Activated CD4-positive, alpha-beta memory T cell treated with anti-CD3 and anti-CD28 coated beads for 36 hours (primary cell): ENCODE measurements at regions not wholly inside any gene's neighbourhood (a gene's known extent, or its start where the extent isn't known, plus 50 kb on each side); places are given as distances from the start of the nearest gene placed in this dataset.

Experiments used
- CTCF ChIA-PET: fragments of 350-600 bp; sonication (Branson Sonifier 250); formaldehyde crosslinking; loops from one replicate; lab custom pipeline; 2021; ENCODE audit warnings: antibody characterized with exemption, inconsistent platforms; lab: Charles Lee
- POLR2A ChIA-PET: fragments of 350-600 bp; sonication (Branson Sonifier 250); formaldehyde crosslinking; loops from one replicate; lab custom pipeline; 2021; ENCODE audit warnings: antibody characterized with exemption; lab: Charles Lee
- DNase-seq: peaks from one replicate; pipeline ENCODE4 v3.0.0-alpha.2; 2020
- H3K27ac Mint-ChIP-seq: one replicate; pipeline ENCODE4 v1.8.0; 2021; ENCODE audit warnings: mixed read lengths
- H3K27me3 Mint-ChIP-seq: one replicate; pipeline ENCODE4 v1.8.0; 2021; ENCODE audit warnings: mixed read lengths
- H3K36me3 Mint-ChIP-seq: one replicate; pipeline ENCODE4 v1.8.0; 2021; ENCODE audit warnings: mixed read lengths
- H3K4me1 Mint-ChIP-seq: one replicate; pipeline ENCODE4 v1.8.0; 2021; ENCODE audit warnings: low read depth, mixed read lengths
- H3K4me3 Mint-ChIP-seq: one replicate; pipeline ENCODE4 v1.8.0; 2021; ENCODE audit warnings: mild to moderate bottlenecking, mixed read lengths
- H3K9me3 Mint-ChIP-seq: one replicate; pipeline ENCODE4 v1.8.0; 2021; ENCODE audit warnings: mixed read lengths
- intact Hi-C: fragments of 100-400 bp; cut with micrococcal nuclease; formaldehyde crosslinking; loops from one replicate; pipeline ENCODE4 v1.15.1; 2023

GRCh38 chr2:9697909-9698308 lies 67.1 kb upstream of the YWHAQ start:
- H3K27ac Mint-ChIP-seq, result peak overlapping the region; percentile 10
- peaks cover 3% of the 10 kb centered on the region for H3K27me3 Mint-ChIP-seq
- CTCF ChIA-PET, result no interaction called here
- intact Hi-C loops, result no loop called here
- H3K4me1 Mint-ChIP-seq, result peaks cover 52% of the 10 kb centered on the region
- peak; percentile 60 for DNase-seq
- POLR2A ChIA-PET, result interaction anchor here (1.2 to 1.8 kb wide), 2 partner anchors 55 to 68 kb away, joined by 3 to 6 read pairs; no protein-coding TSS in a partner anchor
- no peaks in the 10 kb centered on the region for H3K36me3 Mint-ChIP-seq
- no peaks in the 10 kb centered on the region for H3K9me3 Mint-ChIP-seq
- H3K4me3 Mint-ChIP-seq, result no peak overlapping the region

DNA sequence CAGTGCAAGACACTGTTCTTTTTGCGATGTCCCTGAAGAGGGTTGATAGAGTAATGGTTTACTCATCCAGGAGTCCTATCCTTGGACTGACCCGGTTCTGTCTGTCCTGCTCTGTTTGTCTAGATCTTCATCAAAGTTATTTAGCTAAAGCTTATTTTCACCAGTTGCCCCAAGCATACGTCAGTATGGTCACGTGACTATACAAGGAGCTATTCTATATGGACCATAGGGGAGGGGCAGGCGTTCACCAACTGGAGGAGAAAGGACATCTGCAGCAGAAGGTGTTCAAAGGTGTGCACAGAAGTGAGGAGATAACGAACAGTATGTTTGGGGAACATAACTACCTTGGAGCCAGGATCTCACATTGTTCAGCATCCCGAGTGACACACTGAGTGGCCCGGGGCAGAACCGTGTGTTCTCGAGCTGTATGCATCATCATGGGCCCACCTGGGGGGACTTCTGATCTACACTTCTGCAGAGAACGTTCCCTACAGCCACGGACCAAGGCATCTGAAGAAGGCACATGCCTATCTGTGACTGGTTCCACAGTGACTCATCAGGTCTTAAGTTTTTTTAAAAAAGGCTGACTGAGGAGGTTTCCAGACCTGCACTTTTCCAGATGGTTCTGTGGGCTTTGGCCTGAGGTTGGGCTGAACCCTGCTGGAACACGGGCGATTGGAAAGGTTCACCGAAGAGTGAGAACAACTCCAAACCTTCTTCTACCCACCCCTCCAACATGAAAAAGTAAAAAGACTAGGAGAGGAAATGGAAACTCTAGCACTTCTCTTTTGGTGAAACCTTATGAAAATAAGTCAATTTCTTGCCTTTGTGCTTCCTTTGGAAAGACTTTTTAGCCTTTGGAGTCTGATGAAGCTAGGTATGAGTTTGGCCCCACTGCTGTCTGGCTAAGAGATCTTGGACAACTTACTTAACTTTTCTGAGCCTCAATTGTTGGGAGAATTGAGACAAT lies 68.6 kb upstream of the YWHAQ start:
- intact Hi-C loops, result no loop called here
- Mint-ChIP-seq H3K36me3 (no peaks in the 10 kb centered on the region), H3K4me1 (peaks cover 54% of the 10 kb centered on the region), H3K4me3 (no peak overlapping the region), H3K27ac (peak overlapping the region; percentile 23), H3K27me3 (peaks cover 3% of the 10 kb centered on the region), H3K9me3 (no peaks in the 10 kb centered on the region)
- CTCF ChIA-PET, result interaction anchor here (1.1 to 1.7 kb wide), 2 partner anchors 70 to 80 kb away, joined by 3 read pairs; no protein-coding TSS in a partner anchor
- POLR2A ChIA-PET, result interaction anchor here (0.9 to 1.8 kb wide), 2 partner anchors 10 to 54 kb away, joined by 4 to 6 read pairs; no protein-coding TSS in a partner anchor
- DNase-seq, result peak; percentile 43

- intact Hi-C loops, result no loop called here
- peaks cover 3% of the 10 kb centered on the region for H3K27me3 Mint-ChIP-seq
- H3K4me1 Mint-ChIP-seq, result peaks cover 57% of the 10 kb centered on the region
- POLR2A ChIA-PET, result no interaction called here
- H3K4me3 Mint-ChIP-seq, result no peak overlapping the region
- peak overlapping the region; percentile 14 for H3K27ac Mint-ChIP-seq
- H3K36me3 Mint-ChIP-seq, result no peaks in the 10 kb centered on the region
- H3K9me3 Mint-ChIP-seq, result no peaks in the 10 kb centered on the region
- no peak for DNase-seq
- CTCF ChIA-PET, result interaction anchor here (1.1 to 1.7 kb wide), 2 partner anchors 69 to 81 kb away, joined by 3 read pairs; no protein-coding TSS in a partner anchor
Observed at GRCh38 chr2:9700109-9700495, 69.3 kb upstream of the YWHAQ start.

- Mint-ChIP-seq H3K27me3 (peaks cover 3% of the 10 kb centered on the region), H3K27ac (peak overlapping the region; percentile 75), H3K36me3 (no peaks in the 10 kb centered on the region), H3K4me3 (no peak overlapping the region), H3K4me1 (peaks cover 54% of the 10 kb centered on the region), H3K9me3 (no peaks in the 10 kb centered on the region)
- ChIA-PET POLR2A (interaction anchor here (0.9 to 2.3 kb wide), 13 partner anchors 8 to 147 kb away, joined by 3 to 19 read pairs (median 5); partner anchors contain the start of genes ADAM17, TAF1B and YWHAQ), CTCF (interaction anchor here (0.6 to 2.6 kb wide), 12 partner anchors 28 to 146 kb away, joined by 3 to 13 read pairs (median 4); partner anchors contain the start of gene YWHAQ)
- intact Hi-C loops, result loop anchor here (1.0 to 2.0 kb wide), 6 partner anchors 46 to 280 kb away; partner anchors contain the start of genes CPSF3 and ITGB1BP1
- DNase-seq, result no peak
Observed at GRCh38 chr2:9702604-9703084, 71.8 kb upstream of the YWHAQ start.

DNA sequence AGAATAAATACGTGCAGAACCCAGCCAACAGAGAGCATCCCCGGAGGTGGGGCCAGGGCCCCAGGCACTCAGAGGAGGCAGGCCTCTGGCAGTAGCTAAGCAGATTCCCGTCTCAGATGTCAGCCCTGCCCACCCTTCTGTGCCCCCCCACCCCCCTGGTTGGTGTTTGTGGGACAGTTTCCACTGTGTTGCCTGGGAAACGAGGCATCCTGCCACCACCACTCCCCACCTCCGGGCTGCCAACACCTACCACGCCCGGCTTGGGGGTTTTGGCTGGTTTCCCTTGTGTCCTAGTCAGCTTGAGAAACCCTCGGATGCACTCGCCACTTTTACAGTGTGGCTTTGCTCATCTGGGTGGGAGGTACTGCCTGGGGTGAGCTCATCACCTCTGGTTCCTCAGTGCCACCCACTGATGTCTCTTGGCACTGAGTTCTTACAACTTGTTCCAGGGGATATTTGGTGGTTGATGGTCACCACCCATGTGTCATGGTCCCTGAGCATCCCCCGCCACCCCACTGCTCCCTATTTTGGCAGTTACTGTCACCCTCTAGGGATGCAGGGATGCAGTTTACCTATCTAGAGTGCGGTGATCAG lies 72.4 kb upstream of the YWHAQ start:
- Mint-ChIP-seq H3K36me3 (no peaks in the 10 kb centered on the region), H3K9me3 (no peaks in the 10 kb centered on the region), H3K4me3 (no peak overlapping the region), H3K27ac (peak overlapping the region; percentile 75), H3K4me1 (peaks cover 53% of the 10 kb centered on the region), H3K27me3 (peaks cover 3% of the 10 kb centered on the region)
- intact Hi-C loops, result loop anchor here (1.0 to 2.0 kb wide), 6 partner anchors 47 to 280 kb away; partner anchors contain the start of genes CPSF3 and ITGB1BP1
- ChIA-PET CTCF (interaction anchor here (0.6 to 2.6 kb wide), 14 partner anchors 29 to 155 kb away, joined by 3 to 13 read pairs (median 4); partner anchors contain the start of gene YWHAQ), POLR2A (interaction anchor here (0.9 to 2.3 kb wide), 14 partner anchors 8 to 151 kb away, joined by 3 to 19 read pairs (median 5); partner anchors contain the start of genes ADAM17, TAF1B and YWHAQ)
- DNase-seq, result peak; percentile 95

GRCh38 chr2:9703701-9704221 lies 73.0 kb upstream of the YWHAQ start:
- peak overlapping the region; percentile 75 for H3K27ac Mint-ChIP-seq
- CTCF ChIA-PET, result interaction anchor here (0.7 to 2.6 kb wide), 10 partner anchors 31 to 155 kb away, joined by 3 to 13 read pairs (median 4); partner anchors contain the start of gene YWHAQ
- peaks cover 3% of the 10 kb centered on the region for H3K27me3 Mint-ChIP-seq

GRCh38 chr2:9704600-9704999 lies 73.8 kb upstream of the YWHAQ start:
- no peak for DNase-seq
- ChIA-PET POLR2A (interaction anchor here (1.4 kb wide), 1 partner anchor 152 kb away, joined by 3 read pairs; no protein-coding TSS in a partner anchor), CTCF (interaction anchor here (1.5 to 2.6 kb wide), 3 partner anchors 50 to 94 kb away, joined by 3 to 13 read pairs (median 12); partner anchors contain the start of gene YWHAQ)
- H3K9me3 Mint-ChIP-seq, result no peaks in the 10 kb centered on the region
- H3K27ac Mint-ChIP-seq, result peak overlapping the region; percentile 35
- intact Hi-C loops, result no loop called here
- H3K36me3 Mint-ChIP-seq, result no peaks in the 10 kb centered on the region
- no peak overlapping the region for H3K4me3 Mint-ChIP-seq
- peaks cover 3% of the 10 kb centered on the region for H3K27me3 Mint-ChIP-seq
- H3K4me1 Mint-ChIP-seq, result peaks cover 58% of the 10 kb centered on the region

More at GRCh38 chr2:9703701-9704221, 73.0 kb upstream of the YWHAQ start:
- no peaks in the 10 kb centered on the region for H3K36me3 Mint-ChIP-seq
- intact Hi-C loops, result loop anchor here (1.0 to 2.0 kb wide), 6 partner anchors 47 to 281 kb away; partner anchors contain the start of genes CPSF3 and ITGB1BP1
- H3K4me1 Mint-ChIP-seq, result peaks cover 56% of the 10 kb centered on the region
- H3K9me3 Mint-ChIP-seq, result no peaks in the 10 kb centered on the region
- H3K4me3 Mint-ChIP-seq, result no peak overlapping the region
- POLR2A ChIA-PET, result interaction anchor here (0.9 to 2.3 kb wide), 13 partner anchors 8 to 151 kb away, joined by 3 to 19 read pairs (median 5); partner anchors contain the start of genes ADAM17, TAF1B and YWHAQ
- DNase-seq, result peak; percentile 55

DNA sequence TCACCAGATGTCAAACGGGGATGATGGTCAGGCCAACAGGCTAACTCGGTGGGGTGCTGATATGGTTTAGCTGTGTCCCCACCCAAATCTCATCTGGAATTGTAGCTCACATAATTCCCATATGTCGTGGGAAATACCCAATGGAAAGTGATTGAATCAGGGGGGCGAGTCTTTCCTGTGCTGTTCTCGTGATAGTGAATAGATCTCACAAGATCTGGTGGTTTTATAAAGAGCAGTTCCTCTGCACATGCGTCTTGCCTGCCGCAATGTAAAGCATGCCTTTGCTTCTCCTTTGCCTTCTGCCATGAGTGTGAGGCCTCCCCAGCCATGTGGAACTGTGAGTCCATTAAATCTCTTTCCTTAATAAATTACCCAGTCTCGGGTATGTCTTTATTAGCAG lies 74.4 kb upstream of the YWHAQ start:
- ChIA-PET POLR2A (no interaction called here), CTCF (interaction anchor here (1.5 kb wide), 1 partner anchor 94 kb away, joined by 3 read pairs; no protein-coding TSS in a partner anchor)
- Mint-ChIP-seq H3K27ac (no peak overlapping the region), H3K36me3 (no peaks in the 10 kb centered on the region), H3K27me3 (peaks cover 3% of the 10 kb centered on the region), H3K4me1 (peaks cover 58% of the 10 kb centered on the region), H3K4me3 (no peak overlapping the region), H3K9me3 (no peaks in the 10 kb centered on the region)
- intact Hi-C loops, result loop anchor here (5.0 kb wide), 1 partner anchor 417 kb away; the partner anchor contains the start of gene RRM2
- DNase-seq, result no peak

GRCh38 chr2:9707008-9707407 lies 76.2 kb upstream of the YWHAQ start:
- no peak for DNase-seq
- intact Hi-C loops, result loop anchor here (5.0 kb wide), 1 partner anchor 415 kb away; the partner anchor contains the start of gene RRM2
- CTCF ChIA-PET, result interaction anchor here (1.4 kb wide), 1 partner anchor 63 kb away, joined by 6 read pairs; no protein-coding TSS in a partner anchor
- Mint-ChIP-seq H3K36me3 (no peaks in the 10 kb centered on the region), H3K4me3 (no peak overlapping the region), H3K4me1 (peaks cover 69% of the 10 kb centered on the region), H3K9me3 (no peaks in the 10 kb centered on the region), H3K27ac (no peak overlapping the region), H3K27me3 (no peaks in the 10 kb centered on the region)
- POLR2A ChIA-PET, result interaction anchor here (1.1 kb wide), 1 partner anchor 76 kb away, joined by 3 read pairs; the partner anchor contains the start of gene YWHAQ

DNA sequence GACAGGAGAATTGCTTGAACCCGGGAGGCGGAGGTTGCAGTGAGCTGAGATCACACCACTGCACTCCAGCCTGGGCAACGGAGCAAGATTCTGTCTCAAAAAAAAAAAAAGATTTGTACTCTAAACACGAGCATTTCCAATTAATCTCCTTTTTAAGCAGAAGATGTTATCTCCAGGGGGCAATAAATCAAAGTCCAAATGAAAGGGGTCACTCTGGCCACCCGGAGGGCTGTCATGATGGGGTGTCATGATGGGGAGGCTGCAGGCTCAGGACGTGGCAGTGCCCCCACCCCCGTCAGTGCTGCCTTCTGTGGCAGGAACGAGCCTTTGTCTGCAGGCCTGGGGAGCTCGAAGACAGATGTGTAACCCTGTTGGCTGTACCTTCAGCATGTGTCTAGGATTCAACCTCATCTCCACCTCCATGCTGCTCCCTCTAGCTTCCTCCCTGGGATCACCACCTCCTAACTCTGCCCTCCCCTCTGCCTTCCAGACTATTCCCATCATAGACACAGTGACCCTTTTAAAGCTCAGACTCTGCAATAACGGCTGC lies 76.9 kb upstream of the YWHAQ start:
- intact Hi-C loops, result loop anchor here (2.0 to 5.0 kb wide), 2 partner anchors 215 to 415 kb away; partner anchors contain the start of gene RRM2
- CTCF ChIA-PET, result no interaction called here

More for the DNA sequence above, 76.9 kb upstream of the YWHAQ start:
- DNase-seq, result no peak
- Mint-ChIP-seq H3K36me3 (no peaks in the 10 kb centered on the region), H3K4me1 (peaks cover 69% of the 10 kb centered on the region), H3K27me3 (no peaks in the 10 kb centered on the region), H3K9me3 (no peaks in the 10 kb centered on the region), H3K27ac (no peak overlapping the region), H3K4me3 (no peak overlapping the region)
- POLR2A ChIA-PET, result interaction anchor here (0.7 to 2.0 kb wide), 3 partner anchors 41 to 658 kb away, joined by 3 to 26 read pairs (median 7); no protein-coding TSS in a partner anchor
